Muscle of leg (tissue), 3 donors: ENCODE measurements at regions not wholly inside any gene's neighbourhood (a gene's known extent, or its start where the extent isn't known, plus 50 kb on each side); places are given as distances from the start of the nearest gene placed in this dataset.

Source experiments
- DNase-seq: peaks from one replicate; pipeline ENCODE4 v3.0.0; 2013
- H3K27ac ChIP-seq: one replicate; pipeline ENCODE4 v1.5.1; 2013; ENCODE audit warnings: mild to moderate bottlenecking, low read length, control low read depth
- H3K27me3 ChIP-seq: one replicate; pipeline ENCODE4 v1.6.1; 2013; ENCODE audit warnings: low read length; ENCODE audit not compliant: control insufficient read depth, insufficient read depth
- H3K36me3 ChIP-seq: one replicate; pipeline ENCODE4 v1.6.1; 2013; ENCODE audit warnings: low read length; ENCODE audit not compliant: control insufficient read depth, insufficient read depth
- H3K4me1 ChIP-seq: one replicate; pipeline ENCODE4 v1.6.1; 2013; ENCODE audit warnings: low read length; ENCODE audit not compliant: control insufficient read depth, insufficient read depth
- H3K4me3 ChIP-seq: one replicate; pipeline ENCODE4 v1.5.1; 2013; ENCODE audit warnings: low read length, control low read depth
- H3K9me3 ChIP-seq: replicated peaks from 2 replicates; pipeline ENCODE4 v1.6.1; 2013; ENCODE audit warnings: low read depth, low read length; ENCODE audit not compliant: control insufficient read depth
- WGBS: methylation state at CpG from one replicate; pipeline ENCODE4 v1.1.5; 2013; ENCODE audit warnings: missing lambda C conversion rate; ENCODE audit not compliant: insufficient coverage; 5-methylcytosine and 5-hydroxymethylcytosine counted together

GRCh38 chr7:126228356-126229061 lies 1024.2 kb downstream of the GRM8 start:
- Histone ChIP-seq H3K9me3 (peaks cover 4% of the 10 kb centered on the region), H3K4me3 (no peak overlapping the region), H3K27ac (no peak overlapping the region), H3K27me3 (no peaks in the 10 kb centered on the region), H3K36me3 (no peaks in the 10 kb centered on the region), H3K4me1 (no peaks in the 10 kb centered on the region)
- no peak for DNase-seq
- no CpG with 5 or more reads among the region's 4 CpGs for WGBS

- DNase-seq = no peak
- Histone ChIP-seq H3K27me3 (no peaks in the 10 kb centered on the region), H3K4me1 (no peaks in the 10 kb centered on the region), H3K36me3 (no peaks in the 10 kb centered on the region), H3K9me3 (peaks cover 4% of the 10 kb centered on the region), H3K27ac (no peak overlapping the region), H3K4me3 (no peak overlapping the region)
- no CpG with 5 or more reads among the region's 1 CpG for WGBS
Observed at GRCh38 chr7:126227643-126228042, 1025.1 kb downstream of the GRM8 start.

- no peak overlapping the region for H3K4me3 ChIP-seq
- no peak for DNase-seq
- H3K9me3 ChIP-seq = peaks cover 4% of the 10 kb centered on the region
- no peak overlapping the region for H3K27ac ChIP-seq
- no peaks in the 10 kb centered on the region for H3K36me3 ChIP-seq
- no peaks in the 10 kb centered on the region for H3K4me1 ChIP-seq
- no peaks in the 10 kb centered on the region for H3K27me3 ChIP-seq
Observed at GRCh38 chr7:126227055-126227454, 1025.7 kb downstream of the GRM8 start.

GRCh38 chr7:126223729-126224128 lies 1029.0 kb downstream of the GRM8 start:
- Histone ChIP-seq H3K27me3 (no peaks in the 10 kb centered on the region), H3K9me3 (peaks cover 4% of the 10 kb centered on the region)
- 60% methylated on average over 1 of the region's 3 CpGs for WGBS

GRCh38 chr7:126222782-126223181 lies 1030.0 kb downstream of the GRM8 start:
- 68% methylated on average over 3 of the region's 3 CpGs for WGBS

More at GRCh38 chr7:126223729-126224128, 1029.0 kb downstream of the GRM8 start:
- Histone ChIP-seq H3K36me3 (no peaks in the 10 kb centered on the region), H3K27ac (no peak overlapping the region), H3K4me1 (no peaks in the 10 kb centered on the region), H3K4me3 (no peak overlapping the region)
- DNase-seq = no peak

GRCh38 chr7:126215785-126216184 lies 1037.0 kb downstream of the GRM8 start:
- Histone ChIP-seq H3K4me3 (no peak overlapping the region), H3K9me3 (no peaks in the 10 kb centered on the region), H3K36me3 (no peaks in the 10 kb centered on the region), H3K4me1 (no peaks in the 10 kb centered on the region), H3K27ac (no peak overlapping the region), H3K27me3 (no peaks in the 10 kb centered on the region)
- DNase-seq = no peak
- WGBS = no CpG with 5 or more reads among the region's 2 CpGs

More at GRCh38 chr7:126222782-126223181, 1030.0 kb downstream of the GRM8 start:
- H3K27ac ChIP-seq = no peak overlapping the region
- H3K4me1 ChIP-seq = no peaks in the 10 kb centered on the region
- H3K9me3 ChIP-seq = peaks cover 4% of the 10 kb centered on the region
- no peaks in the 10 kb centered on the region for H3K27me3 ChIP-seq
- DNase-seq = no peak
- no peak overlapping the region for H3K4me3 ChIP-seq
- no peaks in the 10 kb centered on the region for H3K36me3 ChIP-seq

- Histone ChIP-seq H3K4me3 (no peak overlapping the region), H3K36me3 (no peaks in the 10 kb centered on the region), H3K9me3 (no peaks in the 10 kb centered on the region), H3K27ac (no peak overlapping the region), H3K27me3 (no peaks in the 10 kb centered on the region), H3K4me1 (no peaks in the 10 kb centered on the region)
- WGBS = no CpG with 5 or more reads among the region's 1 CpG
- DNase-seq = no peak
Observed at GRCh38 chr7:126213876-126214275, 1038.9 kb downstream of the GRM8 start.

GRCh38 chr7:126211875-126212274 lies 1040.9 kb downstream of the GRM8 start:
- Histone ChIP-seq H3K36me3 (no peaks in the 10 kb centered on the region), H3K4me3 (no peak overlapping the region), H3K27me3 (no peaks in the 10 kb centered on the region), H3K9me3 (no peaks in the 10 kb centered on the region), H3K27ac (no peak overlapping the region), H3K4me1 (no peaks in the 10 kb centered on the region)
- no peak for DNase-seq

- Histone ChIP-seq H3K4me1 (no peaks in the 10 kb centered on the region), H3K4me3 (no peak overlapping the region), H3K9me3 (no peaks in the 10 kb centered on the region), H3K36me3 (no peaks in the 10 kb centered on the region), H3K27me3 (no peaks in the 10 kb centered on the region), H3K27ac (no peak overlapping the region)
- DNase-seq = no peak
Observed at GRCh38 chr7:126210707-126211106, 1042.0 kb downstream of the GRM8 start.

GRCh38 chr7:126203185-126203584 lies 1049.6 kb downstream of the GRM8 start:
- no peaks in the 10 kb centered on the region for H3K4me1 ChIP-seq
- H3K9me3 ChIP-seq = no peaks in the 10 kb centered on the region
- no peaks in the 10 kb centered on the region for H3K36me3 ChIP-seq
- H3K27me3 ChIP-seq = no peaks in the 10 kb centered on the region
- DNase-seq = no peak
- H3K4me3 ChIP-seq = no peak overlapping the region
- WGBS = no CpG with 5 or more reads among the region's 1 CpG
- no peak overlapping the region for H3K27ac ChIP-seq

GRCh38 chr7:126202177-126202576 lies 1050.6 kb downstream of the GRM8 start:
- WGBS = no CpG with 5 or more reads among the region's 1 CpG
- no peaks in the 10 kb centered on the region for H3K4me1 ChIP-seq

More at GRCh38 chr7:126202177-126202576, 1050.6 kb downstream of the GRM8 start:
- Histone ChIP-seq H3K4me3 (no peak overlapping the region), H3K36me3 (no peaks in the 10 kb centered on the region), H3K27ac (no peak overlapping the region), H3K27me3 (no peaks in the 10 kb centered on the region), H3K9me3 (no peaks in the 10 kb centered on the region)
- no peak for DNase-seq
